ENCODE measurements at regions not wholly inside any gene's neighbourhood (a gene's known extent, or its start where the extent isn't known, plus 50 kb on each side); places are given as distances from the start of the nearest gene placed in this dataset.

- TF ChIP-seq EZH2 (IDR thresholded peaks at IDR 0.05): no peak
- TF ChIP-seq POLR2AphosphoS5 (IDR thresholded peaks at IDR 0.05; ENCODE audit: borderline replicate concordance, low read depth, low read length): no peak
Measured at GRCh38 chr2:23323917-23324680, 60.9 kb upstream of the KLHL29 start.

Measured in SK-N-MC (cell line).